ENCODE measurements at regions not wholly inside any gene's neighbourhood (a gene's known extent, or its start where the extent isn't known, plus 50 kb on each side); places are given as distances from the start of the nearest gene placed in this dataset.
"Not testable (repeated sequence)": the region's sequence is repeated elsewhere in the genome, so short reads cannot be mapped to it uniquely, and the experiment has no call there.

- Histone ChIP-seq H3K4me3 (no peak overlapping the region), H3K36me3 (no peaks in the 10 kb centered on the region), H3K9me3 (no peaks in the 10 kb centered on the region), H3K4me1 (replicated peaks) (no peaks in the 10 kb centered on the region), H3K27ac (no peak overlapping the region), H3K27me3 (replicated peaks; ENCODE audit: insufficient read depth) (no peaks in the 10 kb centered on the region)
- intact Hi-C loops (cut with DNase I) = no loop called here
- 22% methylated on average over 1 of the region's 1 CpG for WGBS
- no peak for TF ChIP-seq POLR2AphosphoS5 (IDR thresholded peaks at IDR 0.05)
- no peak for TF ChIP-seq POLR2A (IDR thresholded peaks at IDR 0.05)
- no peak for TF ChIP-seq CTCF (IDR thresholded peaks at IDR 0.05)
- DNase-seq (ENCODE audit: low spot score) = no peak
Measured at GRCh38 chr5:27855491-27855890, 817.1 kb upstream of the CDH9 start.

GRCh38 chr5:27854243-27854852 lies 816.0 kb upstream of the CDH9 start:
- no peak for DNase-seq (ENCODE audit: low spot score)
- intact Hi-C loops (cut with DNase I) = no loop called here
- Histone ChIP-seq H3K4me3 (no peak overlapping the region), H3K27ac (no peak overlapping the region), H3K4me1 (replicated peaks) (no peaks in the 10 kb centered on the region), H3K27me3 (replicated peaks; ENCODE audit: insufficient read depth) (no peaks in the 10 kb centered on the region), H3K36me3 (no peaks in the 10 kb centered on the region), H3K9me3 (no peaks in the 10 kb centered on the region)
- 57% methylated on average over 3 of the region's 3 CpGs for WGBS
- TF ChIP-seq CTCF (IDR thresholded peaks at IDR 0.05) (no peak), POLR2A (IDR thresholded peaks at IDR 0.05) (no peak), POLR2AphosphoS5 (IDR thresholded peaks at IDR 0.05) (no peak)

GRCh38 chr5:27845248-27845647 lies 806.9 kb upstream of the CDH9 start:
- Histone ChIP-seq H3K9me3 (no peaks in the 10 kb centered on the region), H3K27me3 (replicated peaks; ENCODE audit: insufficient read depth) (no peaks in the 10 kb centered on the region), H3K36me3 (no peaks in the 10 kb centered on the region), H3K27ac (no peak overlapping the region), H3K4me1 (replicated peaks) (no peaks in the 10 kb centered on the region), H3K4me3 (no peak overlapping the region)
- intact Hi-C loops (cut with DNase I) = no loop called here
- no peak for DNase-seq (ENCODE audit: low spot score)
- WGBS = 74% methylated on average over 3 of the region's 3 CpGs
- TF ChIP-seq CTCF (IDR thresholded peaks at IDR 0.05) (no peak), POLR2AphosphoS5 (IDR thresholded peaks at IDR 0.05) (no peak)

- H3K4me1 ChIP-seq (replicated peaks); H3K27ac ChIP-seq; H3K36me3 ChIP-seq; intact Hi-C loops (cut with DNase I); H3K27me3 ChIP-seq (replicated peaks; ENCODE audit: insufficient read depth); DNase-seq (ENCODE audit: low spot score); H3K4me3 ChIP-seq; H3K9me3 ChIP-seq: not testable (repeated sequence)
- 95% methylated on average over 20 of the region's 21 CpGs for WGBS
Measured at GRCh38 chr5:27836704-27837103, 798.3 kb upstream of the CDH9 start.

GRCh38 chr5:27832886-27833285 lies 794.5 kb upstream of the CDH9 start:
- Histone ChIP-seq H3K27me3 (replicated peaks; ENCODE audit: insufficient read depth) (no peaks in the 10 kb centered on the region), H3K9me3 (no peaks in the 10 kb centered on the region), H3K27ac (no peak overlapping the region), H3K36me3 (no peaks in the 10 kb centered on the region), H3K4me3 (no peak overlapping the region), H3K4me1 (replicated peaks) (no peaks in the 10 kb centered on the region)
- DNase-seq (ENCODE audit: low spot score) = no peak
- intact Hi-C loops (cut with DNase I) = no loop called here
- TF ChIP-seq CTCF (IDR thresholded peaks at IDR 0.05) (no peak), POLR2A (IDR thresholded peaks at IDR 0.05) (no peak), POLR2AphosphoS5 (IDR thresholded peaks at IDR 0.05) (no peak)
- 100% methylated on average over 1 of the region's 1 CpG for WGBS

All from prostate gland (tissue), 2 donors.